ENCODE measurements at regions not wholly inside any gene's neighbourhood (a gene's known extent, or its start where the extent isn't known, plus 50 kb on each side); places are given as distances from the start of the nearest gene placed in this dataset.

DNA sequence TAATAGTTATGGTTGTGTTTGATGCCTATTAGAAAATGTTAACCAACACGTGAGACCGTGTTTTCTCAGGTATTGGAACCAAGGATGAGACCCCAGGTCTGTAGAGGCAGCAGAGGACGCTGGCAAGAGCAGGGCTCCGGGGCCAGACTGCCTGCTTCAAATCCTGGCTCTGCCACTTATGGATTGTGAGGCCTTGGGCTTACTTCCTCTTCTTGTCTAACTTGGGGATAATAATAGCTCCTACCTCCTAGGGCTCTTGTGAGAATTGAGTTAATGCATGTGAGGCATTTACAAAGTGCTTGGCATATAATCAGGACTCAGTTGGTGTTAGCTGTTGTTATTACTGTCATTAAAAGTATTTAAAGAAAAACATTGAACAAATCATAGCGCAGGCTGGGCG is 85.5 kb upstream of the PITX1 start:
- TF ChIP-seq, protein P1, sequence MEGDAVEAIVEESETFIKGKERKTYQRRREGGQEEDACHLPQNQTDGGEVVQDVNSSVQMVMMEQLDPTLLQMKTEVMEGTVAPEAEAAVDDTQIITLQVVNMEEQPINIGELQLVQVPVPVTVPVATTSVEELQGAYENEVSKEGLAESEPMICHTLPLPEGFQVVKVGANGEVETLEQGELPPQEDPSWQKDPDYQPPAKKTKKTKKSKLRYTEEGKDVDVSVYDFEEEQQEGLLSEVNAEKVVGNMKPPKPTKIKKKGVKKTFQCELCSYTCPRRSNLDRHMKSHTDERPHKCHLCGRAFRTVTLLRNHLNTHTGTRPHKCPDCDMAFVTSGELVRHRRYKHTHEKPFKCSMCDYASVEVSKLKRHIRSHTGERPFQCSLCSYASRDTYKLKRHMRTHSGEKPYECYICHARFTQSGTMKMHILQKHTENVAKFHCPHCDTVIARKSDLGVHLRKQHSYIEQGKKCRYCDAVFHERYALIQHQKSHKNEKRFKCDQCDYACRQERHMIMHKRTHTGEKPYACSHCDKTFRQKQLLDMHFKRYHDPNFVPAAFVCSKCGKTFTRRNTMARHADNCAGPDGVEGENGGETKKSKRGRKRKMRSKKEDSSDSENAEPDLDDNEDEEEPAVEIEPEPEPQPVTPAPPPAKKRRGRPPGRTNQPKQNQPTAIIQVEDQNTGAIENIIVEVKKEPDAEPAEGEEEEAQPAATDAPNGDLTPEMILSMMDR (IDR thresholded peaks at IDR 0.05 in 4 of 5, conservative IDR thresholded peaks at IDR 0.05 in 1 of 5) = no peak
- no peak for TF ChIP-seq POLR2A (IDR thresholded peaks at IDR 0.05)
